ENCODE measurements at regions not wholly inside any gene's neighbourhood (a gene's known extent, or its start where the extent isn't known, plus 50 kb on each side); places are given as distances from the start of the nearest gene placed in this dataset.

- no peak for TF ChIP-seq CTCF (conservative IDR thresholded peaks at IDR 0.05; ENCODE audit: low read depth, low read length)
- no peak for TF ChIP-seq USF2 (IDR thresholded peaks at IDR 0.05; ENCODE audit: low read depth, low read length)
Observed at GRCh38 chr14:54317391-54317790, 79.4 kb upstream of the CDKN3 start.
